GM23248 (cell line): ENCODE measurements at regions not wholly inside any gene's neighbourhood (a gene's known extent, or its start where the extent isn't known, plus 50 kb on each side); places are given as distances from the start of the nearest gene placed in this dataset.
"Not testable (repeated sequence)": the region's sequence is repeated elsewhere in the genome, so short reads cannot be mapped to it uniquely, and the experiment has no call there.

Source experiments
- EZH2 ChIP-seq: fragments of 200-600 bp; sonication (generic); IDR thresholded peaks from 2 replicates; pipeline ENCODE4 v1.6.1; 2018; ENCODE audit warnings: antibody characterized with exemption, mild to moderate bottlenecking; ENCODE audit not compliant: insufficient read depth, poor library complexity, severe bottlenecking
- EZH2phosphoT487 ChIP-seq: fragments of 200-600 bp; sonication (generic); IDR thresholded peaks from 2 replicates; pipeline ENCODE4 v1.6.1; 2018; ENCODE audit warnings: antibody characterized with exemption, moderate library complexity, mild to moderate bottlenecking, low read depth; ENCODE audit not compliant: insufficient read depth

- not testable (repeated sequence) for TF ChIP-seq EZH2, EZH2phosphoT487
Observed at GRCh38 chrX:4546178-4546577, 832.7 kb upstream of the PRKX start.
